Bronchial epithelial cell (primary cell): ENCODE measurements at regions not wholly inside any gene's neighbourhood (a gene's known extent, or its start where the extent isn't known, plus 50 kb on each side); places are given as distances from the start of the nearest gene placed in this dataset.

Experiments
- DNase-seq: peaks from one replicate; pipeline ENCODE4 v3.0.0-alpha.2; 2010; ENCODE audit warnings: low read depth
- FAIRE-seq: peaks from 2 replicates; lab custom pipeline; 2011; peaks lifted over from hg19 to GRCh38; lab: Jason Lieb, UNC
- H3K27me3 ChIP-seq: 2 replicates; pipeline ENCODE4 v1.5.1; 2011; ENCODE audit warnings: low read length; ENCODE audit not compliant: control insufficient read depth, insufficient read depth
- H3K36me3 ChIP-seq: 2 replicates; pipeline ENCODE4 v1.5.1; 2011; ENCODE audit warnings: low read length; ENCODE audit not compliant: control insufficient read depth, insufficient read depth
- H3K4me3 ChIP-seq: 2 replicates; pipeline ENCODE4 v1.5.1; 2011; ENCODE audit warnings: mild to moderate bottlenecking, low read depth, low read length, control low read depth
- CTCF ChIP-seq: IDR thresholded peaks from 2 replicates; pipeline ENCODE4 v1.5.1; 2011; ENCODE audit warnings: mild to moderate bottlenecking, moderate library complexity, low read length, control low read depth, inconsistent platforms; ENCODE audit not compliant: insufficient read depth, severe bottlenecking

- no peak for FAIRE-seq
- no peak for DNase-seq
- H3K4me3 ChIP-seq, result no peak overlapping the region
- no peaks in the 10 kb centered on the region for H3K27me3 ChIP-seq
- no peaks in the 10 kb centered on the region for H3K36me3 ChIP-seq
- no peak for TF ChIP-seq CTCF
Observed at GRCh38 chr2:176734868-176735267, 465.6 kb downstream of the MTX2 start.

- Histone ChIP-seq H3K36me3 (no peaks in the 10 kb centered on the region), H3K27me3 (no peaks in the 10 kb centered on the region), H3K4me3 (no peak overlapping the region)
- DNase-seq (no peak), FAIRE-seq (no peak)
- TF ChIP-seq CTCF, result no peak
Observed at GRCh38 chr2:176742271-176742670, 470.3 kb upstream of the HNRNPA3 start.

- no peak for DNase-seq
- no peak for TF ChIP-seq CTCF
- Histone ChIP-seq H3K4me3 (no peak overlapping the region), H3K27me3 (no peaks in the 10 kb centered on the region), H3K36me3 (no peaks in the 10 kb centered on the region)
- no peak for FAIRE-seq
Observed at GRCh38 chr2:176743671-176744070, 468.9 kb upstream of the HNRNPA3 start.

GRCh38 chr2:176744146-176744545, 468.4 kb upstream of the HNRNPA3 start:
- no peak for FAIRE-seq
- H3K27me3 ChIP-seq, result no peaks in the 10 kb centered on the region
- no peak overlapping the region for H3K4me3 ChIP-seq

GRCh38 chr2:176745543-176746200, 466.9 kb upstream of the HNRNPA3 start:
- no peak for FAIRE-seq
- Histone ChIP-seq H3K4me3 (no peak overlapping the region), H3K27me3 (no peaks in the 10 kb centered on the region), H3K36me3 (no peaks in the 10 kb centered on the region)
- no peak for TF ChIP-seq CTCF
- no peak for DNase-seq

More at GRCh38 chr2:176744146-176744545, 468.4 kb upstream of the HNRNPA3 start:
- DNase-seq, result no peak
- H3K36me3 ChIP-seq, result no peaks in the 10 kb centered on the region
- TF ChIP-seq CTCF, result no peak

GRCh38 chr2:176746411-176746810, 466.2 kb upstream of the HNRNPA3 start:
- no peak overlapping the region for H3K4me3 ChIP-seq
- DNase-seq (no peak), FAIRE-seq (no peak)
- no peak for TF ChIP-seq CTCF
- H3K36me3 ChIP-seq, result no peaks in the 10 kb centered on the region
- no peaks in the 10 kb centered on the region for H3K27me3 ChIP-seq
